Panc1 (cell line): ENCODE measurements at regions not wholly inside any gene's neighbourhood (a gene's known extent, or its start where the extent isn't known, plus 50 kb on each side); places are given as distances from the start of the nearest gene placed in this dataset.

Source experiments
- ATAC-seq: fragments of 200-7000 bp; cut with Tn5 transposase; 2 replicates; pipeline ENCODE4 v1.9.1; 2020; ENCODE audit warnings: mild to moderate bottlenecking, moderate library complexity
- BruUV-seq: library from RNA; stranded (reverse); fragments of 400-500 nt; replicated peaks from 2 replicates; lab custom pipeline; 2021; lab: Mats Ljungman, UMichigan
- CTCF ChIA-PET: fragments of 300-600 bp; sonication (Branson Sonifier 250); formaldehyde crosslinking; loops from one replicate; lab custom pipeline; 2022; ENCODE audit warnings: antibody characterized with exemption; lab: Charles Lee
- POLR2A ChIA-PET: fragments of 300-600 bp; sonication (Branson Sonifier 250); formaldehyde crosslinking; loops from one replicate; lab custom pipeline; 2022; ENCODE audit warnings: antibody characterized with exemption; lab: Charles Lee
- DNase-seq: peaks from one replicate; pipeline ENCODE4 v3.0.0-alpha.2; 2010; ENCODE audit warnings: low read depth, low spot score
- H3K27ac ChIP-seq: 2 replicates; pipeline ENCODE4 v1.5.1; 2011; ENCODE audit warnings: mild to moderate bottlenecking, low read length, inconsistent platforms
- H3K27me3 ChIP-seq: fragments of 200-500 bp; sonication (Bioruptor generic); 2 replicates; pipeline ENCODE4 v1.6.0; 2014; ENCODE audit warnings: low read length, inconsistent platforms; ENCODE audit not compliant: control insufficient read depth, insufficient read depth
- H3K36me3 ChIP-seq: fragments of 200-500 bp; sonication (Bioruptor generic); 2 replicates; pipeline ENCODE4 v1.5.1; 2014; ENCODE audit warnings: inconsistent platforms, mild to moderate bottlenecking, low read length, moderate library complexity; ENCODE audit not compliant: control insufficient read depth, insufficient read depth
- H3K4me1 ChIP-seq: 2 replicates; pipeline ENCODE4 v1.5.1; 2011; ENCODE audit warnings: inconsistent platforms, mild to moderate bottlenecking, low read length, moderate library complexity; ENCODE audit not compliant: control insufficient read depth, insufficient read depth
- H3K4me3 ChIP-seq, 2 experiments: 2 replicates each; pipeline ENCODE4 v1.5.1; 2011 to 2012; ENCODE audit warnings: low read depth in 2 of 2, low read length in 2 of 2, mild to moderate bottlenecking in 2 of 2, inconsistent platforms in 1 of 2, moderate library complexity in 1 of 2
- H3K9me3 ChIP-seq: fragments of 200-500 bp; sonication (Bioruptor generic); 2 replicates; pipeline ENCODE4 v1.5.1; 2014; ENCODE audit warnings: low read depth, mild to moderate bottlenecking, inconsistent platforms, low read length, moderate library complexity; ENCODE audit not compliant: control insufficient read depth, insufficient read depth
- CTCF ChIP-seq: fragments of 450-650 bp; IDR thresholded peaks from 2 replicates; pipeline ENCODE4 v1.5.1; 2017; ENCODE audit warnings: mild to moderate bottlenecking
- POLR2AphosphoS5 ChIP-seq: IDR thresholded peaks from 2 replicates; pipeline ENCODE4 v1.6.1; 2012; ENCODE audit warnings: mild to moderate bottlenecking, low read depth, low read length, moderate library complexity
- REST ChIP-seq, 2 experiments: IDR thresholded peaks; 2 replicates each; pipeline ENCODE4 v1.6.1; 2011 to 2012; ENCODE audit warnings: low read depth in 2 of 2, control low read depth in 1 of 2, low read length in 1 of 2, mild to moderate bottlenecking in 1 of 2, moderate library complexity in 1 of 2; ENCODE audit not compliant: insufficient read depth in 1 of 2
- SIN3A ChIP-seq: IDR thresholded peaks from 2 replicates; pipeline ENCODE4 v1.6.1; 2012; ENCODE audit warnings: low read depth, mild to moderate bottlenecking, low read length, moderate library complexity, borderline replicate concordance; ENCODE audit not compliant: insufficient read depth
- TCF7L2 ChIP-seq: IDR thresholded peaks from 2 replicates; pipeline ENCODE4 v1.6.1; 2011; ENCODE audit warnings: mild to moderate bottlenecking, low read depth, low read length, inconsistent platforms
- in situ Hi-C: cut with HindIII; loops from 2 replicates; pipeline ENCODE4 v1.10.0; 2016; ENCODE audit warnings: low sequenced_read_pairs, low pct_unique_long_range_greater_than_20kb
- intact Hi-C: fragments of 100-400 bp; cut with micrococcal nuclease; formaldehyde crosslinking; loops from one replicate; pipeline ENCODE4 v1.10.0; 2022; ENCODE audit not compliant: unreplicated experiment

GRCh38 chr1:195606483-195606882, 1001.8 kb downstream of the KCNT2 start:
- Histone ChIP-seq H3K27ac (no peak overlapping the region), H3K4me1 (no peaks in the 10 kb centered on the region), H3K36me3 (no peaks in the 10 kb centered on the region), H3K27me3 (no peaks in the 10 kb centered on the region), H3K4me3 (no peak overlapping the region), H3K9me3 (no peaks in the 10 kb centered on the region)
- TF ChIP-seq POLR2AphosphoS5 = no peak
- TF ChIP-seq CTCF = no peak
- TF ChIP-seq REST (IDR thresholded peaks at IDR 0.05; ENCODE audit: insufficient read depth in 1 of 2, low read depth in 2 of 2, low read length in 1 of 2) = no peak
- TF ChIP-seq SIN3A = no peak
- TF ChIP-seq TCF7L2 = no peak
- ATAC-seq = no peak
- no peak for DNase-seq
- in situ Hi-C loops (no loop called here), intact Hi-C loops (no loop called here)
- no TSS peak for BruUV-seq
- ChIA-PET CTCF (no interaction called here), POLR2A (no interaction called here)

GRCh38 chr1:195604287-195604686, 1004.0 kb downstream of the KCNT2 start:
- CTCF ChIA-PET = no interaction called here
- Histone ChIP-seq H3K9me3 (no peaks in the 10 kb centered on the region), H3K4me3 (no peak overlapping the region), H3K36me3 (no peaks in the 10 kb centered on the region), H3K27ac (no peak overlapping the region), H3K4me1 (no peaks in the 10 kb centered on the region), H3K27me3 (no peaks in the 10 kb centered on the region)
- no peak for DNase-seq
- BruUV-seq = no TSS peak
- in situ Hi-C loops = no loop called here
- POLR2A ChIA-PET = no interaction called here
- TF ChIP-seq REST (IDR thresholded peaks at IDR 0.05; ENCODE audit: insufficient read depth in 1 of 2, low read depth in 2 of 2, low read length in 1 of 2) = no peak
- no peak for TF ChIP-seq SIN3A
- no peak for TF ChIP-seq POLR2AphosphoS5
- no peak for TF ChIP-seq TCF7L2
- TF ChIP-seq CTCF = no peak
- intact Hi-C loops = no loop called here
- ATAC-seq = no peak
